Left lung (tissue), 4 donors: ENCODE measurements at regions not wholly inside any gene's neighbourhood (a gene's known extent, or its start where the extent isn't known, plus 50 kb on each side); places are given as distances from the start of the nearest gene placed in this dataset.

Experiments used
- ATAC-seq: fragments of 200-7000 bp; cut with Tn5 transposase; one replicate; pipeline ENCODE4 v1.9.1; 2020; ENCODE audit warnings: moderate library complexity
- DNase-seq, 4 donors: peaks; one replicate each; pipeline ENCODE4 v3.0.0-alpha.2; 2013 to 2020
- H3K27ac ChIP-seq, 2 donors: fragments of 200-600 bp; sonication (generic) in 1 of 2; one replicate each; pipeline versions ENCODE4 v1.5.0 to v1.8.0; 2020 to 2021
- H3K27me3 ChIP-seq, 2 donors: fragments of 200-600 bp; sonication (generic) in 1 of 2; one replicate each; pipeline versions ENCODE4 v1.5.0 to v1.8.0; 2020 to 2021
- H3K36me3 ChIP-seq, 2 donors: fragments of 200-600 bp; sonication (generic) in 1 of 2; one replicate each; pipeline versions ENCODE4 v1.5.0 to v1.8.0; 2020 to 2021
- H3K4me1 ChIP-seq, 2 donors: fragments of 200-600 bp; one replicate each; pipeline ENCODE4 v1.8.0; 2021
- H3K4me3 ChIP-seq, 2 donors: fragments of 200-600 bp; sonication (generic) in 1 of 2; one replicate each; pipeline versions ENCODE4 v1.5.0 to v1.8.0; 2020 to 2021; ENCODE audit warnings: mild to moderate bottlenecking in 1 of 2
- H3K9me3 ChIP-seq, 2 donors: fragments of 200-600 bp; sonication (generic) in 1 of 2; one replicate each; pipeline versions ENCODE4 v1.5.0 to v1.8.0; 2020 to 2021
- intact Hi-C, 2 donors: fragments of 100-400 bp; cut with DNase I; formaldehyde crosslinking; loops; one replicate each; pipeline versions ENCODE4 v1.11.2 to v1.14.2; 2022
- TF ChIP-seq, protein P1 (sequence below), 2 donors: fragments of 200-600 bp; sonication (generic) in 1 of 2; IDR thresholded peaks; one replicate each; pipeline versions ENCODE4 v1.5.0 to v1.8.0; 2021; ENCODE audit warnings: antibody characterized with exemption in 2 of 2
- donor health status: DM: no; HTN: yes; CAD: no.
- donor health status: DM: no; HTN: no; CAD: no.

DNA sequence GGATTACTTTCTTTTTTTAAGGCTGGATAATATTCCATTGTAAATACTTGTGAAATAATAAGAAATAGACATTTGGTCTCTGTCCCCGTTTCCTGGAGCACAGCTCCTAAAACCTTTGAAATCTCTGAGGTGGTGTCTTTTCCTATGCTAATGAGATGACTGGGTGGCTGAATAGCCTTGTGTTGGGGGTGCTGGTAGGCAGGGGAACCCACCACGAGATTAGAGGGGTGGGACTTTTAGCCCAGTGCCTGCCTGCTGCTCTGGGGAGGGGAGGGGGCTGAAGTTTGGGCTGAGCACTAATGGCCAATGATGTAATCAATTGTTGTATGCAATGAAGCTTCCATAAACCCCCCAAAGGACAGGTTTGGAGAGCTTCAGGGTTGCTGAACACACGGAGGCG is 175.7 kb downstream of the FGF9 start:
- no peaks in the 10 kb centered on the region for H3K4me1 ChIP-seq
- no peaks in the 10 kb centered on the region for H3K9me3 ChIP-seq
- DNase-seq (no peak), ATAC-seq (no peak)
- no peaks in the 10 kb centered on the region for H3K27me3 ChIP-seq
- no peak overlapping the region for H3K4me3 ChIP-seq
- intact Hi-C loops: no loop called here
- TF ChIP-seq, protein P1, sequence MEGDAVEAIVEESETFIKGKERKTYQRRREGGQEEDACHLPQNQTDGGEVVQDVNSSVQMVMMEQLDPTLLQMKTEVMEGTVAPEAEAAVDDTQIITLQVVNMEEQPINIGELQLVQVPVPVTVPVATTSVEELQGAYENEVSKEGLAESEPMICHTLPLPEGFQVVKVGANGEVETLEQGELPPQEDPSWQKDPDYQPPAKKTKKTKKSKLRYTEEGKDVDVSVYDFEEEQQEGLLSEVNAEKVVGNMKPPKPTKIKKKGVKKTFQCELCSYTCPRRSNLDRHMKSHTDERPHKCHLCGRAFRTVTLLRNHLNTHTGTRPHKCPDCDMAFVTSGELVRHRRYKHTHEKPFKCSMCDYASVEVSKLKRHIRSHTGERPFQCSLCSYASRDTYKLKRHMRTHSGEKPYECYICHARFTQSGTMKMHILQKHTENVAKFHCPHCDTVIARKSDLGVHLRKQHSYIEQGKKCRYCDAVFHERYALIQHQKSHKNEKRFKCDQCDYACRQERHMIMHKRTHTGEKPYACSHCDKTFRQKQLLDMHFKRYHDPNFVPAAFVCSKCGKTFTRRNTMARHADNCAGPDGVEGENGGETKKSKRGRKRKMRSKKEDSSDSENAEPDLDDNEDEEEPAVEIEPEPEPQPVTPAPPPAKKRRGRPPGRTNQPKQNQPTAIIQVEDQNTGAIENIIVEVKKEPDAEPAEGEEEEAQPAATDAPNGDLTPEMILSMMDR (IDR thresholded peaks at IDR 0.05): no peak
- no peak overlapping the region for H3K27ac ChIP-seq
- no peaks in the 10 kb centered on the region for H3K36me3 ChIP-seq

DNA sequence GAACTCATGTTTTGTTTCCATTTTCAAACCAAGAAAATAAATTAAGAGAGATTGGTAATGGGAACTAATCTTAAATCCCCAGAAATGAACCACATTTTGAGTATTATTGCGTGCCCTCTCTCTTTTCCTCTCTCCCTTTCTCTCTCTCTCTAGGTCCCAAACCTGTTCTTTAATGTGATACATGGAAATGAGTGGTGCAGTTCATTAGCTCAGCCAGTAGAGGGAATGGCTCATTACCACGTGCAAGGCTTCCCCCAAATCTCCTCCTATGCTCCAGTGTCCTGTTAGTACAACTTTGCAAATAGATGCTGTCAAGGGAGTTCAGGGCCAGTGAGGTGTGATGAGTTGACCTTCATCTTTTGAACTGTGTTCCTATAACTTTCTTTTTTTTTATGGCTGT is 178.4 kb downstream of the FGF9 start:
- TF ChIP-seq, protein P1 (IDR thresholded peaks at IDR 0.05): peak; percentile 39 to 41
- H3K4me1 ChIP-seq: no peaks in the 10 kb centered on the region
- H3K4me3 ChIP-seq: no peak overlapping the region
- ATAC-seq (peak; percentile 90), DNase-seq (peak in 1 of 4 donors; percentile 29)
- H3K27ac ChIP-seq: no peak overlapping the region
- intact Hi-C loops: no loop called here
- no peaks in the 10 kb centered on the region for H3K9me3 ChIP-seq
- no peaks in the 10 kb centered on the region for H3K27me3 ChIP-seq
- H3K36me3 ChIP-seq: no peaks in the 10 kb centered on the region

DNA sequence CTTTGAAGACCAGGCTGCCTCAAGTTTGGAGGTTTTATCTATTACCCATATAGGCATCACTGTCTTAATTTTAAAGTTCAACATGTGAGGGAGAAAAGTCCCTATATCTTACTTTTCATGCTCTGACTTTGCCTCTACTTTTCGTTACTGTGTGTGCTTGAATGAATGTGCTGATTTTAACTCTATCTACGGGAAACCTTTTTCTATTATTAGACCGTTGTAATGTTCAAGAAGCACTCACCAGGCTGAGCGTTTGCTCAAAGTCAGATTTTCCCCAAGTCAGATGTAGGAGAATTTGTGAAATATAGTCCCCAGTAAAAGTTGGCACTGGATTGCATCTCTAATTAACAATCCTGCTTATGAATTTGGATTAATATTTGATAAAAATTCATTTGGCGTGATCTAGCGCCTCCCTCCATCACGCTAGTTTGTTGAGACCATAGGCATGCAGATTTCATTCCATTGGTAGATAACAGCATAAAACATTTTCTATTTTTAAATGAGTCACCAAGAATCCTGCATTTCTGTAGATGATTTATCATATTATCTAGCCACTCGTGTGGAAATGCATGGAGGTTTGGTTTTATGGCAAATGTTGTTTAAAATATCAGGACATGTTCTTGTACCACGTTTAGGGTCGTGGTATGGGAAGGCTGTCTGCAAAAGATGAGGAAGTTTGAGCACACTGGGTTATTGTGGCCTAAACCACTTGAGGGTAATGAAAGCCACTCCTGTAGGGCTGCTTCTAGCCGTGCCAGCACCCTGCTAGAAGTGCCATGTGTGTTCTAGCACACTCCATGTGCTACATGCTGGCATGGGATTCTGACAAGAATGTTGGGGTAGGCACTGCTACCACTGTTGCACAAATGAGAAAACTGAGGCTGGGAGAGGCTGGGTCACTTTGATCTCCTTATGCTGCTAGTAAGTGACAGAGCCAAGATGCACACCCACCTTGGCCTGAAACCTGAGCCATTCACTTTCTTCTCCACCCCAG is 179.4 kb downstream of the FGF9 start:
- TF ChIP-seq, protein P1 (IDR thresholded peaks at IDR 0.05): no peak
- ATAC-seq (no peak), DNase-seq (no peak)
- no peaks in the 10 kb centered on the region for H3K4me1 ChIP-seq
- H3K4me3 ChIP-seq: no peak overlapping the region
- H3K27ac ChIP-seq: no peak overlapping the region
- H3K9me3 ChIP-seq: no peaks in the 10 kb centered on the region
- no peaks in the 10 kb centered on the region for H3K36me3 ChIP-seq
- H3K27me3 ChIP-seq: no peaks in the 10 kb centered on the region
- intact Hi-C loops: no loop called here

DNA sequence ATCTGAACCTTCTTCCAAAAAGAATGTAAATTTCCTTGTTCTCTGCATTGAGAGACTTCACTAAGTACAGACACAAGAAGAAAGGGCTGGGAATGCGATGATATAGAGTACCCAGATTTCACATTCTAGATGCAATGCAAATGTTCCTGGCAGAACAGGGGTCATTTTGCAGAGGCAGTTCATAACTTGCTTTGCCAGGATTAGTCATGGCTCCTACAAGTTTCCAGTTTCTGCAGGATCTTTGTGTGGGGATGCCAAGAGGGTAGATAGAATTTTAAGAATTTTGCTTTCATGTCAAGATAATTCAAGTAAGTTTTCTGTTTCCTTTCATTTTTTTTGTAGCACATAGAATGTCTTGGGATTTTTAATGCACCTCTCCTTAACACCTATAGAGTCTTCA is 181.2 kb downstream of the FGF9 start:
- Histone ChIP-seq H3K27ac (no peak overlapping the region), H3K36me3 (no peaks in the 10 kb centered on the region), H3K9me3 (no peaks in the 10 kb centered on the region), H3K4me3 (no peak overlapping the region), H3K27me3 (no peaks in the 10 kb centered on the region), H3K4me1 (no peaks in the 10 kb centered on the region)
- TF ChIP-seq, protein P1 (IDR thresholded peaks at IDR 0.05): no peak
- DNase-seq: no peak
- no peak for ATAC-seq
- intact Hi-C loops: no loop called here

DNA sequence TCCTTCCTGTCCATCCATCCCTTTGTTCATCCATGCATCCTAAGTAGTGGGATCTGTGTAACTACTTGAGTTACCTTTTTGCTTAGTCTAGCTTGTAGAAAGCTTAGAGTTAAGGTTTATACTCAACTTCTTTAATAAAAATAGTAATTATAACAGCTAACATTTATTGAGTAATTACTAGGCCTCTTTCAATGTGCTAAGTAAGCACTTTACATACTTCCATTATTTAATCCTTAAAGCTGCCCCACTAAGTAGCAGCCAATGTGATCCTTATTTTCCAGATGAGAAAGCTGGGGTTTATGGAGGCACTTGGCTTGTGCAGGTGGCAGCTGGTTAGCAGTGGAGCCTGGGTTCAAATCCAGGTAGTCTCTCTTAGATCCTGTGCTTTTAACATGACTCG is 182.9 kb downstream of the FGF9 start:
- no peaks in the 10 kb centered on the region for H3K27me3 ChIP-seq
- no peak overlapping the region for H3K4me3 ChIP-seq
- DNase-seq (no peak), ATAC-seq (no peak)
- intact Hi-C loops: no loop called here
- no peak overlapping the region for H3K27ac ChIP-seq
- TF ChIP-seq, protein P1 (IDR thresholded peaks at IDR 0.05): no peak
- H3K9me3 ChIP-seq: no peaks in the 10 kb centered on the region
- H3K36me3 ChIP-seq: no peaks in the 10 kb centered on the region
- no peaks in the 10 kb centered on the region for H3K4me1 ChIP-seq
